ENCODE measurements at regions not wholly inside any gene's neighbourhood (a gene's known extent, or its start where the extent isn't known, plus 50 kb on each side); places are given as distances from the start of the nearest gene placed in this dataset.

- peaks cover 2% of the 10 kb centered on the region for H3K4me1 Mint-ChIP-seq
- intact Hi-C loops (cut with micrococcal nuclease), result no loop called here
- no peak for DNase-seq
- no peak overlapping the region for H3K27ac Mint-ChIP-seq
- no peak overlapping the region for H3K4me3 Mint-ChIP-seq
- H3K27me3 Mint-ChIP-seq, result no peaks in the 10 kb centered on the region
- H3K9me3 Mint-ChIP-seq, result no peaks in the 10 kb centered on the region
- H3K36me3 Mint-ChIP-seq (ENCODE audit: low read depth), result peaks cover 21% of the 10 kb centered on the region
These were observed 126.5 kb downstream of the NCOR2 start for GRCh38 chr12:124440841-124441381.

- no peak overlapping the region for H3K27ac Mint-ChIP-seq
These were observed 127.3 kb downstream of the NCOR2 start for GRCh38 chr12:124440031-124440626.

GRCh38 chr12:124438437-124439056 is 128.9 kb downstream of the NCOR2 start:
- no peak for DNase-seq
- intact Hi-C loops (cut with micrococcal nuclease), result no loop called here
- H3K4me3 Mint-ChIP-seq, result no peak overlapping the region
- peaks cover 14% of the 10 kb centered on the region for H3K36me3 Mint-ChIP-seq (ENCODE audit: low read depth)
- H3K27me3 Mint-ChIP-seq, result no peaks in the 10 kb centered on the region
- H3K4me1 Mint-ChIP-seq, result no peaks in the 10 kb centered on the region
- H3K27ac Mint-ChIP-seq, result no peak overlapping the region
- H3K9me3 Mint-ChIP-seq, result no peaks in the 10 kb centered on the region

More at GRCh38 chr12:124440031-124440626, 127.3 kb downstream of the NCOR2 start:
- Mint-ChIP-seq H3K36me3 (ENCODE audit: low read depth) (peaks cover 21% of the 10 kb centered on the region), H3K9me3 (no peaks in the 10 kb centered on the region), H3K4me3 (no peak overlapping the region), H3K4me1 (peaks cover 2% of the 10 kb centered on the region), H3K27me3 (no peaks in the 10 kb centered on the region)
- DNase-seq, result no peak
- intact Hi-C loops (cut with micrococcal nuclease), result no loop called here

GRCh38 chr12:124437617-124438436 is 129.6 kb downstream of the NCOR2 start:
- Mint-ChIP-seq H3K27ac (peak overlapping the region; percentile 8), H3K9me3 (no peaks in the 10 kb centered on the region), H3K36me3 (ENCODE audit: low read depth) (peaks cover 14% of the 10 kb centered on the region), H3K4me1 (no peaks in the 10 kb centered on the region), H3K4me3 (no peak overlapping the region), H3K27me3 (no peaks in the 10 kb centered on the region)
- intact Hi-C loops (cut with micrococcal nuclease), result no loop called here
- no peak for DNase-seq

- intact Hi-C loops (cut with micrococcal nuclease), result no loop called here
- Mint-ChIP-seq H3K36me3 (ENCODE audit: low read depth) (peaks cover 11% of the 10 kb centered on the region), H3K27ac (no peak overlapping the region), H3K9me3 (no peaks in the 10 kb centered on the region), H3K4me3 (no peak overlapping the region), H3K27me3 (no peaks in the 10 kb centered on the region), H3K4me1 (no peaks in the 10 kb centered on the region)
- no peak for DNase-seq
These were observed 130.3 kb downstream of the NCOR2 start for GRCh38 chr12:124437121-124437520.

- Mint-ChIP-seq H3K27ac (peak overlapping the region; percentile 15), H3K9me3 (no peaks in the 10 kb centered on the region), H3K4me3 (no peak overlapping the region), H3K4me1 (no peaks in the 10 kb centered on the region), H3K36me3 (ENCODE audit: low read depth) (peaks cover 16% of the 10 kb centered on the region), H3K27me3 (no peaks in the 10 kb centered on the region)
- DNase-seq, result no peak
- intact Hi-C loops (cut with micrococcal nuclease), result no loop called here
These were observed 131.0 kb downstream of the NCOR2 start for GRCh38 chr12:124436366-124436765.

GRCh38 chr12:124435806-124436345 is 131.5 kb downstream of the NCOR2 start:
- H3K36me3 Mint-ChIP-seq (ENCODE audit: low read depth), result peaks cover 16% of the 10 kb centered on the region
- no peaks in the 10 kb centered on the region for H3K9me3 Mint-ChIP-seq
- H3K27ac Mint-ChIP-seq, result peak overlapping the region; percentile 42
- H3K4me3 Mint-ChIP-seq, result no peak overlapping the region
- no peaks in the 10 kb centered on the region for H3K27me3 Mint-ChIP-seq
- no peak for DNase-seq
- H3K4me1 Mint-ChIP-seq, result no peaks in the 10 kb centered on the region
- intact Hi-C loops (cut with micrococcal nuclease), result no loop called here

- no peak overlapping the region for H3K4me3 Mint-ChIP-seq
- no peaks in the 10 kb centered on the region for H3K27me3 Mint-ChIP-seq
- DNase-seq, result no peak
- H3K9me3 Mint-ChIP-seq, result no peaks in the 10 kb centered on the region
- intact Hi-C loops (cut with micrococcal nuclease), result no loop called here
- no peaks in the 10 kb centered on the region for H3K4me1 Mint-ChIP-seq
- peak overlapping the region; percentile 42 for H3K27ac Mint-ChIP-seq
- peaks cover 21% of the 10 kb centered on the region for H3K36me3 Mint-ChIP-seq (ENCODE audit: low read depth)
These were observed 132.2 kb downstream of the NCOR2 start for GRCh38 chr12:124434951-124435805.

- Mint-ChIP-seq H3K4me3 (no peak overlapping the region), H3K27ac (no peak overlapping the region), H3K27me3 (no peaks in the 10 kb centered on the region), H3K4me1 (no peaks in the 10 kb centered on the region), H3K9me3 (no peaks in the 10 kb centered on the region), H3K36me3 (ENCODE audit: low read depth) (peaks cover 24% of the 10 kb centered on the region)
- DNase-seq, result no peak
- intact Hi-C loops (cut with micrococcal nuclease), result no loop called here
These were observed 133.1 kb downstream of the NCOR2 start for GRCh38 chr12:124434354-124434753.

GRCh38 chr12:124433879-124434278 is 133.5 kb downstream of the NCOR2 start:
- Mint-ChIP-seq H3K4me3 (no peak overlapping the region), H3K36me3 (ENCODE audit: low read depth) (peaks cover 24% of the 10 kb centered on the region), H3K9me3 (no peaks in the 10 kb centered on the region), H3K4me1 (no peaks in the 10 kb centered on the region), H3K27ac (no peak overlapping the region), H3K27me3 (no peaks in the 10 kb centered on the region)
- no peak for DNase-seq
- intact Hi-C loops (cut with micrococcal nuclease), result no loop called here

- Mint-ChIP-seq H3K27ac (no peak overlapping the region), H3K4me3 (no peak overlapping the region), H3K36me3 (ENCODE audit: low read depth) (peaks cover 24% of the 10 kb centered on the region), H3K9me3 (no peaks in the 10 kb centered on the region), H3K27me3 (no peaks in the 10 kb centered on the region), H3K4me1 (no peaks in the 10 kb centered on the region)
- DNase-seq, result no peak
- intact Hi-C loops (cut with micrococcal nuclease), result no loop called here
These were observed 134.1 kb downstream of the NCOR2 start for GRCh38 chr12:124433147-124433874.

- no peaks in the 10 kb centered on the region for H3K9me3 Mint-ChIP-seq
- no peak overlapping the region for H3K27ac Mint-ChIP-seq
- no peak for DNase-seq
- H3K4me3 Mint-ChIP-seq, result no peak overlapping the region
- no peaks in the 10 kb centered on the region for H3K4me1 Mint-ChIP-seq
- H3K27me3 Mint-ChIP-seq, result no peaks in the 10 kb centered on the region
- peaks cover 21% of the 10 kb centered on the region for H3K36me3 Mint-ChIP-seq (ENCODE audit: low read depth)
- intact Hi-C loops (cut with micrococcal nuclease), result no loop called here
These were observed 135.0 kb downstream of the NCOR2 start for GRCh38 chr12:124432376-124432775.

GRCh38 chr12:124431971-124432370 is 135.4 kb downstream of the NCOR2 start:
- no peaks in the 10 kb centered on the region for H3K9me3 Mint-ChIP-seq
- no peak for DNase-seq
- H3K27ac Mint-ChIP-seq, result no peak overlapping the region

More at GRCh38 chr12:124431971-124432370, 135.4 kb downstream of the NCOR2 start:
- Mint-ChIP-seq H3K36me3 (ENCODE audit: low read depth) (peaks cover 21% of the 10 kb centered on the region), H3K27me3 (no peaks in the 10 kb centered on the region), H3K4me3 (no peak overlapping the region), H3K4me1 (no peaks in the 10 kb centered on the region)
- intact Hi-C loops (cut with micrococcal nuclease), result no loop called here

All from activated CD4-positive, alpha-beta T cell treated with anti-CD3 and anti-CD28 coated beads, Interleukin-2, amount 10 ng/mL, durations not matched to agents 24 days and 14 days (primary cell).